WERI-Rb-1 (cell line): ENCODE measurements at regions not wholly inside any gene's neighbourhood (a gene's known extent, or its start where the extent isn't known, plus 50 kb on each side); places are given as distances from the start of the nearest gene placed in this dataset.

Source experiments
- DNase-seq: peaks from one replicate; pipeline ENCODE4 v3.0.0-alpha.2; 2020
- H3K27ac ChIP-seq: fragments of 250-450 bp; sonication (Bioruptor Pico); 2 replicates; pipeline ENCODE4 v1.5.1; 2020; ENCODE audit warnings: mild to moderate bottlenecking, moderate library complexity
- H3K27me3 ChIP-seq: fragments of 250-450 bp; sonication (Bioruptor Pico); 2 replicates; pipeline ENCODE4 v1.5.1; 2021; ENCODE audit warnings: mild to moderate bottlenecking, low read depth, moderate library complexity; ENCODE audit not compliant: insufficient read depth, severe bottlenecking
- H3K36me3 ChIP-seq: fragments of 250-450 bp; sonication (Bioruptor Pico); 2 replicates; pipeline ENCODE4 v1.5.1; 2020; ENCODE audit warnings: mild to moderate bottlenecking, moderate library complexity
- H3K4me3 ChIP-seq: 2 replicates; pipeline ENCODE4 v1.5.1; 2011; ENCODE audit warnings: low read depth, mild to moderate bottlenecking, control low read depth, low read length
- H3K9me3 ChIP-seq: fragments of 250-450 bp; sonication (Bioruptor Pico); 2 replicates; pipeline ENCODE4 v1.5.1; 2021; ENCODE audit warnings: mild to moderate bottlenecking, moderate library complexity; ENCODE audit not compliant: severe bottlenecking
- CTCF ChIP-seq: IDR thresholded peaks from 2 replicates; pipeline ENCODE4 v1.5.1; 2011; ENCODE audit warnings: low read depth, mild to moderate bottlenecking, control low read depth, inconsistent platforms, low read length

GRCh38 chr1:56374026-56374974 is 205.1 kb downstream of the PLPP3 start:
- Histone ChIP-seq H3K27me3 (no peaks in the 10 kb centered on the region), H3K9me3 (no peaks in the 10 kb centered on the region), H3K4me3 (no peak overlapping the region), H3K36me3 (no peaks in the 10 kb centered on the region), H3K27ac (peak overlapping the region; percentile 54)
- peak; percentile 34 for DNase-seq
- TF ChIP-seq CTCF = no peak

GRCh38 chr1:56370513-56370912 is 208.8 kb downstream of the PLPP3 start:
- Histone ChIP-seq H3K36me3 (no peaks in the 10 kb centered on the region), H3K27ac (no peak overlapping the region), H3K4me3 (no peak overlapping the region), H3K27me3 (no peaks in the 10 kb centered on the region), H3K9me3 (no peaks in the 10 kb centered on the region)
- DNase-seq = no peak
- no peak for TF ChIP-seq CTCF

GRCh38 chr1:56363007-56363770 is 216.2 kb downstream of the PLPP3 start:
- H3K27ac ChIP-seq = no peak overlapping the region
- no peak for TF ChIP-seq CTCF
- no peaks in the 10 kb centered on the region for H3K36me3 ChIP-seq
- no peak for DNase-seq
- H3K27me3 ChIP-seq = no peaks in the 10 kb centered on the region
- H3K4me3 ChIP-seq = no peak overlapping the region
- H3K9me3 ChIP-seq = no peaks in the 10 kb centered on the region

GRCh38 chr1:56360021-56360420 is 219.3 kb downstream of the PLPP3 start:
- Histone ChIP-seq H3K27me3 (no peaks in the 10 kb centered on the region), H3K36me3 (no peaks in the 10 kb centered on the region), H3K4me3 (no peak overlapping the region), H3K9me3 (no peaks in the 10 kb centered on the region), H3K27ac (no peak overlapping the region)
- no peak for TF ChIP-seq CTCF
- DNase-seq = no peak

- H3K27me3 ChIP-seq = no peaks in the 10 kb centered on the region
- no peak for DNase-seq
- no peaks in the 10 kb centered on the region for H3K36me3 ChIP-seq
- H3K9me3 ChIP-seq = no peaks in the 10 kb centered on the region
- H3K4me3 ChIP-seq = no peak overlapping the region
- no peak overlapping the region for H3K27ac ChIP-seq
- TF ChIP-seq CTCF = no peak
Observed at GRCh38 chr1:56359056-56359455, 220.3 kb downstream of the PLPP3 start.
